ENCODE measurements at regions not wholly inside any gene's neighbourhood (a gene's known extent, or its start where the extent isn't known, plus 50 kb on each side); places are given as distances from the start of the nearest gene placed in this dataset.

DNA sequence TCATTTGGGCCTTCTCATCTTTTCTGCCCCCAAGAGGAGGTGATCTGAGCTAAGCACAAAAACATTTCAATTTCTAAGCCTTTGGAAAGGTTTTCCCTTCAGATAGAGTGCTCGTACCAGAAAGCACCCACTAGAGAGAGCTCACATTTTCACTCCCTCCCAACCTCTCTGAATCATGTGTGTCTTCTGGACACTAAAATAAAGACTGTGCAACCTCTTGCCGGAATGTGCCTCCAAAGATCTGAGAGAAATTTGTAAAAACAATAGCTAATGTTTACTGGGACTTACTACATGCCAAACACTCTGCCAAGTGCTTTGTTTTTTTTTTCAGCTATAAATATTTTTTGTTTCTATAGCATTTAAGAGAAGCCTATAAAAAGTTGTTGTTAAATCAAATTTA lies 120.6 kb upstream of the LNX1 start:
- no peak for TF ChIP-seq CTCF (IDR thresholded peaks at IDR 0.05)
- no peak for TF ChIP-seq POLR2A (IDR thresholded peaks at IDR 0.05)

Data from lower leg skin (tissue), 3 donors.